VCaP (cell line): ENCODE measurements at regions not wholly inside any gene's neighbourhood (a gene's known extent, or its start where the extent isn't known, plus 50 kb on each side); places are given as distances from the start of the nearest gene placed in this dataset.

Experiments
- H3K27ac ChIP-seq: fragments of 450-650 bp; 2 replicates; pipeline ENCODE4 v1.5.1; 2017
- CTCF ChIP-seq: fragments of 450-650 bp; conservative IDR thresholded peaks from 2 replicates; pipeline ENCODE4 v1.5.1; 2017; ENCODE audit warnings: mild to moderate bottlenecking, moderate library complexity

GRCh38 chr6:168906391-168906790 lies 347.3 kb downstream of the THBS2 start:
- no peak for TF ChIP-seq CTCF
- no peak overlapping the region for H3K27ac ChIP-seq

GRCh38 chr6:168905451-168906090 lies 348.1 kb downstream of the THBS2 start:
- H3K27ac ChIP-seq: no peak overlapping the region
- TF ChIP-seq CTCF: no peak

GRCh38 chr6:168903613-168904345 lies 349.9 kb downstream of the THBS2 start:
- no peak for TF ChIP-seq CTCF
- H3K27ac ChIP-seq: no peak overlapping the region

GRCh38 chr6:168902075-168902474 lies 351.6 kb downstream of the THBS2 start:
- H3K27ac ChIP-seq: no peak overlapping the region
- no peak for TF ChIP-seq CTCF

GRCh38 chr6:168901076-168901475 lies 352.6 kb downstream of the THBS2 start:
- TF ChIP-seq CTCF: no peak
- H3K27ac ChIP-seq: no peak overlapping the region

- no peak for TF ChIP-seq CTCF
- peak overlapping the region; percentile 95 for H3K27ac ChIP-seq
Observed at GRCh38 chr6:168896321-168896720, 357.3 kb downstream of the THBS2 start.

GRCh38 chr6:168895102-168895812 lies 358.4 kb downstream of the THBS2 start:
- H3K27ac ChIP-seq: peak overlapping the region; percentile 95
- TF ChIP-seq CTCF: peak; percentile 93
